HG02938 (cell line): ENCODE measurements at regions not wholly inside any gene's neighbourhood (a gene's known extent, or its start where the extent isn't known, plus 50 kb on each side); places are given as distances from the start of the nearest gene placed in this dataset.

Source experiments
- ATAC-seq: cut with Tn5 transposase; IDR thresholded peaks from one replicate; pipeline ENCODE4 v1.9.1; 2021; ENCODE audit warnings: mild to moderate bottlenecking, moderate library complexity; ENCODE audit not compliant: unreplicated experiment

- no peak for ATAC-seq
These were observed 533.6 kb downstream of the GATA3 start for GRCh38 chr10:8588135-8588534.

GRCh38 chr10:8590518-8590917, 536.0 kb downstream of the GATA3 start:
- no peak for ATAC-seq

- no peak for ATAC-seq
These were observed 537.2 kb downstream of the GATA3 start for GRCh38 chr10:8591640-8592039.

- ATAC-seq: no peak
These were observed 539.7 kb downstream of the GATA3 start for GRCh38 chr10:8594176-8594575.

- no peak for ATAC-seq
These were observed 540.2 kb downstream of the GATA3 start for GRCh38 chr10:8594711-8595110.

- ATAC-seq: no peak
These were observed 540.7 kb downstream of the GATA3 start for GRCh38 chr10:8595140-8595539.

GRCh38 chr10:8596929-8597472, 542.5 kb downstream of the GATA3 start:
- no peak for ATAC-seq

- no peak for ATAC-seq
These were observed 545.7 kb downstream of the GATA3 start for GRCh38 chr10:8600192-8600591.

- no peak for ATAC-seq
These were observed 548.3 kb downstream of the GATA3 start for GRCh38 chr10:8602821-8603220.

GRCh38 chr10:8614054-8614565, 559.6 kb downstream of the GATA3 start:
- ATAC-seq: no peak

GRCh38 chr10:8615118-8615517, 560.6 kb downstream of the GATA3 start:
- ATAC-seq: no peak

GRCh38 chr10:8616166-8616565, 561.7 kb downstream of the GATA3 start:
- ATAC-seq: peak; percentile 67

- ATAC-seq: no peak
These were observed 563.3 kb downstream of the GATA3 start for GRCh38 chr10:8617792-8618191.

GRCh38 chr10:8618834-8619233, 564.3 kb downstream of the GATA3 start:
- no peak for ATAC-seq

- no peak for ATAC-seq
These were observed 573.9 kb downstream of the GATA3 start for GRCh38 chr10:8628351-8628750.

GRCh38 chr10:8633909-8634308, 579.4 kb downstream of the GATA3 start:
- no peak for ATAC-seq

GRCh38 chr10:8636371-8636770, 581.9 kb downstream of the GATA3 start:
- ATAC-seq: no peak

- ATAC-seq: no peak
These were observed 583.2 kb downstream of the GATA3 start for GRCh38 chr10:8637640-8638039.

GRCh38 chr10:8638088-8638672, 583.7 kb downstream of the GATA3 start:
- ATAC-seq: no peak

- ATAC-seq: no peak
These were observed 585.1 kb downstream of the GATA3 start for GRCh38 chr10:8639486-8640185.

GRCh38 chr10:8640301-8640700, 585.8 kb downstream of the GATA3 start:
- no peak for ATAC-seq

- no peak for ATAC-seq
These were observed 586.4 kb downstream of the GATA3 start for GRCh38 chr10:8640878-8641277.
